Iris pigment epithelial cell (primary cell): ENCODE measurements at regions not wholly inside any gene's neighbourhood (a gene's known extent, or its start where the extent isn't known, plus 50 kb on each side); places are given as distances from the start of the nearest gene placed in this dataset.
A peak's percentile ranks its signal among the peaks of the same experiment; 100 is the strongest.
"Not testable (repeated sequence)": the region's sequence is repeated elsewhere in the genome, so short reads cannot be mapped to it uniquely, and the experiment has no call there.

Experiments used
- DNase-seq: peaks from one replicate; pipeline ENCODE4 v3.0.0-alpha.2; 2011; ENCODE audit warnings: low read depth

- DNase-seq, result no peak
Observed at GRCh38 chr1:199791495-199791894, 236.0 kb upstream of the NR5A2 start.

DNA sequence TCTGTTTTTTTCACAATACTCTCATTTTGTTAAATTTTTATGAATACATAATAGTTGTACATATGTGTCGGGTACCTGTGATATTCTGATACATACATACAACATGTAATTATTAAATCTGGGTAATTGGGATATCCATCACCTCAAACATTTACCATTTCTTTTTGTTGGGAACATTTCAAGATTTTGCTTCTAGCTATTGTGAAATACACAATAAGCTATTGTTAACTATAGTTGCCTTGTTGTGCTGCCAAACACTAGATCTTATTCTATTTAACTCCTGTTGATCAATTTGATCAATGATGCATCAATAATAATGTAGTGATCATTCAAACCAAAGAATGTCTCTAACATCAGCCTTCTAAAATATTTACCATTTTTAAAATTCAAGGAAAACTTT, 234.6 kb upstream of the NR5A2 start:
- DNase-seq, result no peak

DNA sequence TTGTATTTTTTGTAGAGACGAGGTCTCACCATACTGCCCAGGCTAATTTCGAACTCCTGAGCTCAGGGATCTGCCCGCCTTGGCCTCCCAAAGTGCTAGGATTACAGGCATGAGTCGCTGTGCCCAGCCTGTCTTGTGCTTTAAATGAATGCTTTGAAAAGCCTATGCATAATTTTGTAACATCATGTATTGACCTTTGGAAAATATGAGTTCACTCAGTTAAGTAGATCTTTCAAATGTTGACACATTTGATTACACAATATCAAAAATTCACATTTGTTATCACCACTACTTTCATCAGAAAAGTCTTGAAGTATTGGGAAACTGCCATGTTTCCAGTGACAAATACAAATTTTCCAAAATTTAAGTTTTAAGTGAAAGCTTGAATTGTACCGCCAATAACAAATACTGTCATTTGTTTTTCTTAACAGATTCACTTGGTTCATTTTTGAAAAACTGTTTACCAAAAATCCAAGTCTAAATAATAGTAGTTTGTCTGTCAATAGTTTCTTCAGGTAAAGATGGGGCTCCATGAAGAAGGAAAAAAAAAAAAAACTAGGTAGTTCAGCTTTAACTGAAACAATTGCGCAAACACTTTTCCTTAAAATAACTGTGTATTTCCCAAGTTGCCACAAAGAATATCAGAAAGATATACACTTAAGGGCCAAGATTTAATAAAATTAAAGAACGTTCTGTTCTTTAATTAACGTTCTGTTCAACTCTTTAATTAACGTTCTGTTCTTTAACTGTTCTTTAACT, 233.2 kb upstream of the NR5A2 start:
- DNase-seq, result peak; percentile 74

GRCh38 chr1:199799116-199799515, 228.4 kb upstream of the NR5A2 start:
- no peak for DNase-seq

GRCh38 chr1:199804526-199804925, 223.0 kb upstream of the NR5A2 start:
- no peak for DNase-seq

GRCh38 chr1:199808110-199808870, 219.2 kb upstream of the NR5A2 start:
- no peak for DNase-seq

- no peak for DNase-seq
Observed at GRCh38 chr1:199809311-199809710, 218.2 kb upstream of the NR5A2 start.

DNA sequence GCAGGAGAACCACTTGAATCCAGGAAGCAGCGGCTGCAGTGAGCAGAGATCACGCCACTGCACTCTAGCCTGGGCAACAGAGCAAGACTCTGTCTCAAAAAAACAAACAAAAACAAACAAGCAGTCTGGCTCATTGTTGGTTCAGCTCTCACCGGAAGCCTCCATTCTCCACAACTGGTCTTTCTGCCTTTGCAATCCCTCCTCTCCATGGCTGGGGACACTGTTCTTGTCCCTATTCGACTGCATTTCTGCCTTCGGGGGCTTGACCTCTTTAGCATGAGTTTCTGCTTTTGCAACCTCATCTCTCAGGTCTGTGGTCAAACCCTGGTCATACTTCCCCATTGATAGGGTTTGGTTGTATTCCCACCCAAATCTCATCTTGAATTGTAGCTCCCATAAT, 216.3 kb upstream of the NR5A2 start:
- no peak for DNase-seq

DNA sequence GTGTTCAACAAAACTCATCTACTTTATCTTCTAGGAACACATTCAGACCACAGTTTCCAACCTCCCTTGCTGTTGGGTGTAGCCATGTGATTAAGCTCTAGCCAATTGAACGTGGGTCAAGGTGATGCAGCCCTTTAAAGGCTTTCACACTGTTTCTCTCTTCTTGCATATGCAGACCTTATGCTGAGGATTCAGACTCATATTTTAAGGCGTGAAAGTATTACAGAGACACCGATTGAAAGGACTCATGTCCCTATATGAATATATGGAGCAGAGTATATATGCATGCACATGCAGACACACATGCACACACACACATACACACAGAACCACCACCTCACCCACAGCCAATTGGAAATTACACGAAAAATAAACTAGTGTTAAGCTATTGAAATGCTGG, 214.3 kb upstream of the NR5A2 start:
- no peak for DNase-seq

DNA sequence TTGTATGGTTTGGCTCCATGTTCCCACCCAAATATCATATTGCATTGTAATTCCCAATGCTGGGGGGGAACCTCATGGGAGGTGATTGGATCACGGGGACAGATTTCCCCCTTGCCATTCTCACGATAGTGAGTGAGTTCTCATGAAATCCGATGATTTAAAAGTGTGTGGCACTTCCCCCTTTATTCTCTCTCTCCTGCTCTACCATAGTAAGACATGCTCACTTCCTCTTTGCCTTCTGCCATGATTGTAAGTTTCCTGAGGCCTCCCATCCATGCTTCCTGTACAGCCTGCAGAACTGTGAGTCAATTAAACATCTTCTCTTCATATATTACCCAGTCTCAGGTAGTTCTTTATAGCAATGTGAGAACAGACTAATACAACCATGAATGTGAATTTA, 211.6 kb upstream of the NR5A2 start:
- no peak for DNase-seq

GRCh38 chr1:199817266-199817665, 210.2 kb upstream of the NR5A2 start:
- DNase-seq, result no peak

- no peak for DNase-seq
Observed at GRCh38 chr1:199821029-199821779, 206.3 kb upstream of the NR5A2 start.

DNA sequence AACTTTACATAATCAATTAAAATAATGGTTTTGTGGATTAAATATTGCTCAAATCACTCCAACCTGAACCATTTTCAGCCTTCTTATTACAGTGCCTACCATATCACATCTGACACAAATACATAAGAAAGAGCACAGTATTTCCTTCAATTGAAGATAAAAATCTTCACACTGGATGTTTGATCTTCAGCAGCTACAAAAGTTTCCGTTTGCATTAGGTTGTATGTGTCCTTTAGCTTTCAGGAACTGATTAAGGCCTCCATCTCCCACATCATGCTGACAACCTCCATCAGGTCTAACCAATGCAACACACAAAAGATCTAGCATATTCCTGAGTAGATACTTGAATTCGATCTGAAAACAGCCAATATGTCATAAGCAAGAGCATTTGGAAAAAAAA, 195.1 kb upstream of the NR5A2 start:
- no peak for DNase-seq

- DNase-seq, result no peak
Observed at GRCh38 chr1:199834711-199835110, 192.8 kb upstream of the NR5A2 start.

DNA sequence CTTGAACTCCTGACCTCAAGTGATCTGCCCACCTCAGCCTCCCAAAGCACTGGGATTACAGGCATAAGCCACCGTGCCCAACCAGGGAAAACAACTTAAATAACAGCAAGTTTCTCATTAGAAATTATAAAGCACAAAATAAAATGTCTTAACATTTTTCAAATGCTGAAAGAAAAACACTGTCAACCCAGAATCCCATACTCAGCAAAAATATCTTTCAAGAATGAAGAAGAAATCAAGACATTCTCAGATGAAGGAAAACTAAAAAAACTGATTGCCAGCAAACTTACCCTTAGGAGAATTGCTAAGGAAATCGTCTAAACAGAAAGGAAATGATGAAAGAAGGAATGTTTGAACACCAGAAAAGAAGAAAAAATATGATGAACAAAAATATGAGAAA, 191.1 kb upstream of the NR5A2 start:
- DNase-seq, result no peak

GRCh38 chr1:199837321-199837720, 190.2 kb upstream of the NR5A2 start:
- no peak for DNase-seq

DNA sequence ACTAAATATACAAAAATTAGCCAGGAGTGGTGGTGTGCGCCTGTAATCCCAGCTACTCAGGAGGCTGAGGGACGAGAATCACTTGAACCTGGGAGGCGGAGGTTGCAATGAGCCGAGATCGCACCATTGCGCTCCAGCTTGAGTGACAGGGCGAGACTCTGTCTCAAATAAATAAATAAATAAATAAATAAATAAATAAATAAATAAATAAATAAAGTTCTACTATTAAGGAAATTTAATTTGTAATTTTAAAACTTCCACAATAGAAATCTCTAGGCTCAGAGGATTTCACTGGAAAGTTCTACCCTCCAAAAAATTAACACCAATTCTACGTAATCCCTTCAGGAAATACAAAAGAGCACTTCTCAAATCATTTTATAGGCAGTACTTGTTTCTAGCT, 187.9 kb upstream of the NR5A2 start:
- not testable (repeated sequence) for DNase-seq

GRCh38 chr1:199843096-199843495, 184.4 kb upstream of the NR5A2 start:
- DNase-seq, result not testable (repeated sequence)

DNA sequence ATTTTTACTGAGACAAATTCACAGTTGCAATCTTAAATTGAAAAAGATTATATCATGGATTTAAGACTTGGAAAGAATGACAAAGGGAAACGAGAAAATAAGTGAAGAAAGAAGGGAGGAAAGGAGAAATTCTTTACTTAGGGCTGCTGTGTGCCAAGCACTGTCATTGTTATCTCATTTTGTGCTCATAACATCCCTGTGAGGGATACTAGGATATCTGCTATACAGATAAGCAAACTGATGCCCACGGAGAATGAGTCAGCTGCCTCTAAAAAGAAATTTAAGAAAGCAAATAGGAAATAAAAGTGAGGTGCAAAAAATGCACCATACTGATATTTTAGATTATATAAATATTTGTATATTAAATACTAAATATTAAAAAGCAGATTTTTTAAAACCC, 183.6 kb upstream of the NR5A2 start:
- DNase-seq, result peak; percentile 38

- DNase-seq, result no peak
Observed at GRCh38 chr1:199847021-199847420, 180.5 kb upstream of the NR5A2 start.

- DNase-seq, result no peak
Observed at GRCh38 chr1:199851439-199852140, 175.9 kb upstream of the NR5A2 start.

- DNase-seq, result peak; percentile 52
Observed at GRCh38 chr1:199854686-199855321, 172.7 kb upstream of the NR5A2 start.
